ENCODE measurements at regions not wholly inside any gene's neighbourhood (a gene's known extent, or its start where the extent isn't known, plus 50 kb on each side); places are given as distances from the start of the nearest gene placed in this dataset.

DNA sequence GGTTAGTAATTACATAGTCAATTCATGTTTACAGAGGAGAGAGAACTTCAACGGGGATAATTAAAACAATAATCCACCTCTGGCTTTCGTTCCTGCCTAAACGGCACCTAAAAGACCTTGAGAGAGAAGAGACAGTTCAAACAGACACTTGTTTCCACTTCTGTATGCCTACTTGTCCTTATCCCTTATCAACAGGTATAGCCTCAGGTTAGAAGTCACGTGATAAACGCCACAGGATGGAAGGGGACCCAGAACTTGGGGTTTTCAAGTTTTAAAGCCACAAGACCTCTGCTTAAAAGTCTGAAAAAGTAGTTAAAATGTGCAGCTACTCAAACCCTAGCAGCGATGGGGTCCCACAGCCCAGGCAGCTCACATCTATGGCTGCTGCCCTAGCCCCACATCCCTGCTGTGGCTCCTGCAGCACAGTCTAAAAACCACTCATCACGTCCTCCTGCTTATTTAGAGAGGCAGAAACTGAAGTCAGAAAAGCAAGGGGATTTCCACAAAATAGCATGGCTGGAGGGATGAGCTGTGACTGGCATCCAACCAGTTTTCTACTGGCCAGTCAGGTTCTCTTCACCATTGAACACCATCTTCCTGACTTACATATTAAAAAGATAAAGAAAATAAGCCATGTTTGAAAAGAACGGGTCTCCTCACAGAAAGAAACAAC lies 51.2 kb upstream of the SEC16B start:
- Histone ChIP-seq H3K36me3 (ENCODE audit: control insufficient read depth, insufficient read depth, low read length) (no peaks in the 10 kb centered on the region), H3K27ac (ENCODE audit: low read length) (no peak overlapping the region), H3K4me3 (ENCODE audit: low read depth in 2 of 2, low read length in 2 of 2) (no peak overlapping the region), H3K9me3 (ENCODE audit: control insufficient read depth, insufficient read depth, low read depth, low read length) (peaks cover 6% of the 10 kb centered on the region; the same call in 1 of the 2 replicates), H3K27me3 (ENCODE audit: control insufficient read depth, insufficient read depth, low read length) (no peaks in the 10 kb centered on the region), H3K4me1 (ENCODE audit: control insufficient read depth, insufficient read depth, low read length) (no peaks in the 10 kb centered on the region)
- DNase-seq (ENCODE audit: low read depth, low spot score), result no peak
- intact Hi-C loops (cut with micrococcal nuclease; ENCODE audit: unreplicated experiment), result no loop called here
- TF ChIP-seq CTCF (IDR thresholded peaks at IDR 0.05) (no peak), TCF7L2 (IDR thresholded peaks at IDR 0.05; ENCODE audit: low read depth, low read length) (no peak), REST (IDR thresholded peaks at IDR 0.05; ENCODE audit: insufficient read depth in 1 of 2, low read depth in 2 of 2, low read length in 1 of 2) (no peak), SIN3A (IDR thresholded peaks at IDR 0.05; ENCODE audit: borderline replicate concordance, insufficient read depth, low read depth, low read length) (no peak), POLR2AphosphoS5 (IDR thresholded peaks at IDR 0.05; ENCODE audit: low read depth, low read length) (no peak)
- ChIA-PET POLR2A (no interaction called here), CTCF (no interaction called here)
- no TSS peak for BruUV-seq (replicated peaks)
- ATAC-seq, result no peak
- in situ Hi-C loops (cut with HindIII; ENCODE audit: low pct_unique_long_range_greater_than_20kb, low sequenced_read_pairs), result no loop called here

DNA sequence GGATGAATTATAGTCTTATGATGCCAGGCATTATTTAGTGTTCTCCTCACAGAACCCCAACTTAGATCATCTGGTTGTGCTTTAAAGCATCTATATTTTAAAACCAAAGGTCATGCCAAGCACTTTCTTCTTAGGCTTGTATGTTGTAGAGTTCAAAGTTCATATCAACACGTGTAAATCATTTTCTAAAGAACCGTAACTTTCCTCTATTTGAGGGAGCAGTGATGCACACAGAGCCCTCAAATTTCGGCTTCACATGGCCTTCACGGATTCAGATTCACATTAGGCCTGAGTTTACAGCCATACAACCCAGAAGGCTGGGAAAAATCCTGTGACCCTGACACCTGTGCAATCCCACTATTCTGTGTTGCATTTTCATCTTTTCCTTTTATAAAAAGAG lies 52.1 kb upstream of the SEC16B start:
- Histone ChIP-seq H3K4me1 (ENCODE audit: control insufficient read depth, insufficient read depth, low read length) (no peaks in the 10 kb centered on the region), H3K27ac (ENCODE audit: low read length) (no peak overlapping the region), H3K36me3 (ENCODE audit: control insufficient read depth, insufficient read depth, low read length) (no peaks in the 10 kb centered on the region), H3K9me3 (ENCODE audit: control insufficient read depth, insufficient read depth, low read depth, low read length) (peaks cover 6% of the 10 kb centered on the region; the same call in 1 of the 2 replicates), H3K27me3 (ENCODE audit: control insufficient read depth, insufficient read depth, low read length) (no peaks in the 10 kb centered on the region), H3K4me3 (ENCODE audit: low read depth in 2 of 2, low read length in 2 of 2) (no peak overlapping the region)
- ChIA-PET CTCF (no interaction called here), POLR2A (no interaction called here)
- in situ Hi-C loops (cut with HindIII; ENCODE audit: low pct_unique_long_range_greater_than_20kb, low sequenced_read_pairs) (no loop called here), intact Hi-C loops (cut with micrococcal nuclease; ENCODE audit: unreplicated experiment) (no loop called here)
- no TSS peak for BruUV-seq (replicated peaks)
- DNase-seq (ENCODE audit: low read depth, low spot score) (no peak), ATAC-seq (no peak)
- TF ChIP-seq SIN3A (IDR thresholded peaks at IDR 0.05; ENCODE audit: borderline replicate concordance, insufficient read depth, low read depth, low read length) (no peak), CTCF (IDR thresholded peaks at IDR 0.05) (no peak), POLR2AphosphoS5 (IDR thresholded peaks at IDR 0.05; ENCODE audit: low read depth, low read length) (no peak), REST (IDR thresholded peaks at IDR 0.05; ENCODE audit: insufficient read depth in 1 of 2, low read depth in 2 of 2, low read length in 1 of 2) (no peak)

All from Panc1 (cell line).